B cell (primary cell): ENCODE measurements at regions not wholly inside any gene's neighbourhood (a gene's known extent, or its start where the extent isn't known, plus 50 kb on each side); places are given as distances from the start of the nearest gene placed in this dataset.

ENCODE experiments used
- ATAC-seq: fragments of 200-7000 bp; cut with Tn5 transposase; one replicate; pipeline ENCODE4 v1.10.0; 2021; ENCODE audit warnings: low read depth, mild to moderate bottlenecking, moderate number of reproducible peaks, moderate library complexity
- CTCF ChIA-PET: fragments of 350-600 bp; sonication (Branson Sonifier 250); formaldehyde crosslinking; loops from one replicate; lab custom pipeline; 2021; ENCODE audit warnings: antibody characterized with exemption, inconsistent platforms; lab: Charles Lee
- POLR2A ChIA-PET: fragments of 350-600 bp; sonication (Branson Sonifier 250); formaldehyde crosslinking; loops from one replicate; lab custom pipeline; 2021; ENCODE audit warnings: antibody characterized with exemption; lab: Charles Lee
- DNase-seq: peaks from one replicate; pipeline ENCODE4 v3.0.0; 2013
- H2AFZ ChIP-seq: 2 replicates; pipeline ENCODE4 v1.6.1; 2012; ENCODE audit warnings: mild to moderate bottlenecking, low read depth, low read length; ENCODE audit not compliant: insufficient read depth, poor library complexity, severe bottlenecking
- H3K27ac ChIP-seq, 2 donors: 1 replicate in 1 of 2; 2 replicates in 1 of 2; pipeline ENCODE4 v1.5.1; 2012 to 2013; ENCODE audit warnings: low read length in 2 of 2, mild to moderate bottlenecking in 2 of 2, moderate library complexity in 1 of 2
- H3K27me3 ChIP-seq, 4 experiments: fragments of 200-600 bp in 1 of 4; sonication (generic) in 1 of 4; replicated peaks in 1 of 4; 1 replicate in 2 of 4; 2 replicates in 2 of 4; pipeline versions ENCODE4 v1.6.1 to v1.7.0; 2013 to 2016; ENCODE audit warnings: low read length in 3 of 4, mild to moderate bottlenecking in 2 of 4, mixed read lengths in 1 of 4, moderate library complexity in 1 of 4; ENCODE audit not compliant: insufficient read depth in 4 of 4, control insufficient read depth in 3 of 4; ENCODE audit errors: control extremely low read depth in 1 of 4
- H3K36me3 ChIP-seq, 2 experiments: replicated peaks in 1 of 2; 1 replicate in 1 of 2; 2 replicates in 1 of 2; pipeline versions ENCODE4 v1.6.1 to v1.7.1; 2013; ENCODE audit warnings: low read length in 1 of 2; ENCODE audit not compliant: insufficient read depth in 2 of 2, control insufficient read depth in 1 of 2; ENCODE audit errors: control extremely low read depth in 1 of 2, extremely low read depth in 1 of 2
- H3K4me1 ChIP-seq, 2 donors: fragments of 200-600 bp in 1 of 2; sonication (generic) in 1 of 2; 1 replicate in 1 of 2; 2 replicates in 1 of 2; pipeline versions ENCODE4 v1.5.1 to v1.6.1; 2013 to 2017; ENCODE audit warnings: low read length in 2 of 2; ENCODE audit not compliant: control insufficient read depth in 2 of 2, insufficient read depth in 2 of 2
- H3K4me2 ChIP-seq: replicated peaks from 2 replicates; pipeline ENCODE3; 2012; ENCODE audit warnings: mild to moderate bottlenecking, low read depth, low read length; ENCODE audit not compliant: poor library complexity, severe bottlenecking
- H3K4me3 ChIP-seq, 5 experiments: fragments of 200-600 bp in 1 of 5; sonication (generic) in 1 of 5; 1 replicate in 3 of 5; 2 replicates in 2 of 5; pipeline versions ENCODE4 v1.5.1 to v1.7.0; 2011 to 2016; ENCODE audit warnings: low read length in 4 of 5, mild to moderate bottlenecking in 4 of 5, low read depth in 2 of 5, control low read depth in 1 of 5, moderate library complexity in 1 of 5; ENCODE audit not compliant: insufficient read depth in 1 of 5; ENCODE audit errors: control extremely low read depth in 1 of 5, extremely low read depth in 1 of 5
- H3K79me2 ChIP-seq: fragments of 200-600 bp; sonication (generic); one replicate; pipeline ENCODE4 v1.6.0; 2016; ENCODE audit warnings: low read length; ENCODE audit not compliant: control insufficient read depth, insufficient read depth
- H3K9ac ChIP-seq: fragments of 200-600 bp; sonication (generic); 2 replicates; pipeline ENCODE4 v1.6.1; 2017; ENCODE audit warnings: mild to moderate bottlenecking, low read length, moderate library complexity
- H3K9me3 ChIP-seq, 3 donors: one replicate each; pipeline versions ENCODE4 v1.6.1 to v1.7.1; 2013; ENCODE audit warnings: low read length in 2 of 3; ENCODE audit not compliant: control insufficient read depth in 2 of 3, insufficient read depth in 1 of 3; ENCODE audit errors: control extremely low read depth in 1 of 3
- H4K20me1 ChIP-seq: 2 replicates; pipeline ENCODE4 v1.6.0; 2012; ENCODE audit warnings: mild to moderate bottlenecking, low read length; ENCODE audit not compliant: insufficient read depth, control insufficient read depth, poor library complexity, severe bottlenecking
- H3K27ac Mint-ChIP-seq: one replicate; pipeline ENCODE4 v1.8.0; 2021; ENCODE audit warnings: mixed read lengths
- H3K27me3 Mint-ChIP-seq: one replicate; pipeline ENCODE4 v1.8.0; 2021; ENCODE audit warnings: mixed read lengths
- H3K4me1 Mint-ChIP-seq: one replicate; pipeline ENCODE4 v1.8.0; 2021; ENCODE audit warnings: mixed read lengths
- H3K4me3 Mint-ChIP-seq: one replicate; pipeline ENCODE4 v1.8.0; 2021; ENCODE audit warnings: mixed read lengths
- H3K9me3 Mint-ChIP-seq: one replicate; pipeline ENCODE4 v1.8.0; 2022; ENCODE audit warnings: mixed read lengths; ENCODE audit not compliant: insufficient read depth
- CTCF ChIP-seq: fragments of 200-600 bp; IDR thresholded peaks from one replicate; pipeline ENCODE4 v1.8.0; 2022; ENCODE audit warnings: antibody characterized with exemption, mild to moderate bottlenecking
- EZH2 ChIP-seq: IDR thresholded peaks from 2 replicates; pipeline ENCODE4 v1.6.1; 2012; ENCODE audit warnings: borderline replicate concordance, low read depth, mild to moderate bottlenecking, moderate library complexity, low read length; ENCODE audit not compliant: insufficient read depth, poor library complexity, severe bottlenecking
- WGBS: methylation state at CpG from one replicate; pipeline ENCODE4 v1.1.5; 2013; ENCODE audit warnings: missing lambda C conversion rate; ENCODE audit not compliant: insufficient coverage; 5-methylcytosine and 5-hydroxymethylcytosine counted together
- intact Hi-C: fragments of 100-400 bp; cut with micrococcal nuclease; formaldehyde crosslinking; loops from one replicate; pipeline ENCODE4 v1.10.0; 2022

GRCh38 chr10:128602183-128602582, 476.0 kb upstream of the MKI67 start:
- no peak overlapping the region for H2AFZ ChIP-seq
- Mint-ChIP-seq H3K27ac (no peak overlapping the region), H3K27me3 (no peaks in the 10 kb centered on the region), H3K4me3 (no peak overlapping the region), H3K9me3 (no peaks in the 10 kb centered on the region), H3K4me1 (no peaks in the 10 kb centered on the region)
- no peaks in the 10 kb centered on the region for H4K20me1 ChIP-seq
- H3K4me3 ChIP-seq: no peak overlapping the region
- no peak overlapping the region for H3K27ac ChIP-seq
- no peak for ATAC-seq
- 92% methylated on average over 4 of the region's 6 CpGs for WGBS
- TF ChIP-seq EZH2 (no peak), CTCF (no peak)
- H3K4me1 ChIP-seq: no peaks in the 10 kb centered on the region
- no peak for DNase-seq
- intact Hi-C loops: no loop called here
- ChIA-PET CTCF (no interaction called here), POLR2A (no interaction called here)
- H3K27me3 ChIP-seq: no peaks in the 10 kb centered on the region
- no peaks in the 10 kb centered on the region for H3K79me2 ChIP-seq
- no peak overlapping the region for H3K4me2 ChIP-seq
- peaks cover 0 to 3% (median 0%) of the 10 kb centered on the region in 3 donors for H3K9me3 ChIP-seq
- H3K36me3 ChIP-seq: no peaks in the 10 kb centered on the region
- H3K9ac ChIP-seq: no peak overlapping the region

GRCh38 chr10:128604025-128604424, 477.8 kb upstream of the MKI67 start:
- POLR2A ChIA-PET: no interaction called here
- no peak for DNase-seq
- no peak overlapping the region for H3K4me3 Mint-ChIP-seq

More at GRCh38 chr10:128604025-128604424, 477.8 kb upstream of the MKI67 start:
- peaks cover 0 to 3% (median 0%) of the 10 kb centered on the region in 3 donors for H3K9me3 ChIP-seq
- no peaks in the 10 kb centered on the region for H3K4me1 ChIP-seq
- no peaks in the 10 kb centered on the region for H3K27me3 ChIP-seq
- Mint-ChIP-seq H3K9me3 (no peaks in the 10 kb centered on the region), H3K27ac (no peak overlapping the region), H3K27me3 (no peaks in the 10 kb centered on the region), H3K4me1 (no peaks in the 10 kb centered on the region)
- intact Hi-C loops: no loop called here
- 96% methylated on average over 13 of the region's 13 CpGs for WGBS
- TF ChIP-seq CTCF (no peak), EZH2 (no peak)
- H4K20me1 ChIP-seq: no peaks in the 10 kb centered on the region
- H3K36me3 ChIP-seq: no peaks in the 10 kb centered on the region
- no peak for ATAC-seq
- H3K9ac ChIP-seq: no peak overlapping the region
- no peak overlapping the region for H3K4me3 ChIP-seq
- H3K4me2 ChIP-seq: no peak overlapping the region
- H3K27ac ChIP-seq: no peak overlapping the region
- H3K79me2 ChIP-seq: no peaks in the 10 kb centered on the region
- no peak overlapping the region for H2AFZ ChIP-seq
- CTCF ChIA-PET: no interaction called here
